ENCODE measurements at regions not wholly inside any gene's neighbourhood (a gene's known extent, or its start where the extent isn't known, plus 50 kb on each side); places are given as distances from the start of the nearest gene placed in this dataset.

- no peak overlapping the region for H3K27ac ChIP-seq (ENCODE audit: low read depth, low read length)
- Mint-ChIP-seq H3K36me3 (no peaks in the 10 kb centered on the region), H3K4me3 (no peak overlapping the region), H3K27ac (no peak overlapping the region), H3K4me1 (no peaks in the 10 kb centered on the region), H3K9me3 (peaks cover 0 to 5% (median 2%) of the 10 kb centered on the region in 5 donors), H3K27me3 (no peaks in the 10 kb centered on the region)
- no peaks in the 10 kb centered on the region for H3K36me3 ChIP-seq (ENCODE audit: insufficient read depth, low read length)
- CTCF ChIA-PET: no interaction called here
- no peaks in the 10 kb centered on the region for H3K4me1 ChIP-seq (ENCODE audit: insufficient read depth, low read length)
- H3K9me3 ChIP-seq (ENCODE audit: low read length): no peaks in the 10 kb centered on the region
- H3K4me3 ChIP-seq (ENCODE audit: low read length): no peak overlapping the region
- POLR2A ChIA-PET: no interaction called here
- DNase-seq: no peak
- H3K27me3 ChIP-seq (ENCODE audit: insufficient read depth, low read length, poor library complexity, severe bottlenecking): no peaks in the 10 kb centered on the region
Measured at GRCh38 chr4:14221176-14221575, 593.7 kb upstream of the BOD1L1 start.

GRCh38 chr4:14222377-14223029 lies 595.0 kb upstream of the BOD1L1 start:
- Mint-ChIP-seq H3K4me3 (no peak overlapping the region), H3K4me1 (no peaks in the 10 kb centered on the region), H3K27me3 (no peaks in the 10 kb centered on the region), H3K36me3 (no peaks in the 10 kb centered on the region), H3K27ac (no peak overlapping the region), H3K9me3 (peaks cover 0 to 4% (median 2%) of the 10 kb centered on the region in 5 donors)
- no peaks in the 10 kb centered on the region for H3K36me3 ChIP-seq (ENCODE audit: insufficient read depth, low read length)
- no peaks in the 10 kb centered on the region for H3K27me3 ChIP-seq (ENCODE audit: insufficient read depth, low read length, poor library complexity, severe bottlenecking)
- DNase-seq: no peak
- no peak overlapping the region for H3K4me3 ChIP-seq (ENCODE audit: low read length)
- no peak overlapping the region for H3K27ac ChIP-seq (ENCODE audit: low read depth, low read length)
- no peaks in the 10 kb centered on the region for H3K9me3 ChIP-seq (ENCODE audit: low read length)
- POLR2A ChIA-PET: no interaction called here
- H3K4me1 ChIP-seq (ENCODE audit: insufficient read depth, low read length): no peaks in the 10 kb centered on the region
- CTCF ChIA-PET: no interaction called here

- POLR2A ChIA-PET: no interaction called here
- no peak for DNase-seq
- no peaks in the 10 kb centered on the region for H3K27me3 ChIP-seq (ENCODE audit: insufficient read depth, low read length, poor library complexity, severe bottlenecking)
Measured at GRCh38 chr4:14223461-14223860, 595.9 kb upstream of the BOD1L1 start.

GRCh38 chr4:14225688-14226207 lies 598.2 kb upstream of the BOD1L1 start:
- no peak overlapping the region for H3K4me3 ChIP-seq (ENCODE audit: low read length)
- no peak for DNase-seq
- H3K4me1 Mint-ChIP-seq: no peaks in the 10 kb centered on the region
- no peaks in the 10 kb centered on the region for H3K36me3 ChIP-seq (ENCODE audit: insufficient read depth, low read length)
- H3K27me3 ChIP-seq (ENCODE audit: insufficient read depth, low read length, poor library complexity, severe bottlenecking): no peaks in the 10 kb centered on the region
- no peaks in the 10 kb centered on the region for H3K9me3 ChIP-seq (ENCODE audit: low read length)
- POLR2A ChIA-PET: no interaction called here
- CTCF ChIA-PET: no interaction called here
- no peak overlapping the region for H3K27ac ChIP-seq (ENCODE audit: low read depth, low read length)
- peaks cover 0 to 5% (median 0%) of the 10 kb centered on the region in 5 donors for H3K9me3 Mint-ChIP-seq
- H3K4me1 ChIP-seq (ENCODE audit: insufficient read depth, low read length): no peaks in the 10 kb centered on the region
- no peak overlapping the region for H3K27ac Mint-ChIP-seq
- no peak overlapping the region for H3K4me3 Mint-ChIP-seq
- no peaks in the 10 kb centered on the region for H3K27me3 Mint-ChIP-seq
- H3K36me3 Mint-ChIP-seq: no peaks in the 10 kb centered on the region

More at GRCh38 chr4:14223461-14223860, 595.9 kb upstream of the BOD1L1 start:
- Histone ChIP-seq H3K36me3 (ENCODE audit: insufficient read depth, low read length) (no peaks in the 10 kb centered on the region), H3K27ac (ENCODE audit: low read depth, low read length) (no peak overlapping the region), H3K4me1 (ENCODE audit: insufficient read depth, low read length) (no peaks in the 10 kb centered on the region), H3K9me3 (ENCODE audit: low read length) (no peaks in the 10 kb centered on the region), H3K4me3 (ENCODE audit: low read length) (no peak overlapping the region)
- Mint-ChIP-seq H3K9me3 (peaks cover 0 to 5% (median 0%) of the 10 kb centered on the region in 5 donors), H3K4me1 (no peaks in the 10 kb centered on the region), H3K36me3 (no peaks in the 10 kb centered on the region), H3K4me3 (no peak overlapping the region), H3K27ac (no peak overlapping the region), H3K27me3 (no peaks in the 10 kb centered on the region)
- CTCF ChIA-PET: no interaction called here

GRCh38 chr4:14233126-14233525 lies 605.6 kb upstream of the BOD1L1 start:
- no peaks in the 10 kb centered on the region for H3K4me1 Mint-ChIP-seq
- H3K4me3 Mint-ChIP-seq: no peak overlapping the region
- ChIA-PET POLR2A (no interaction called here), CTCF (no interaction called here)
- peaks cover 0 to 12% (median 2%) of the 10 kb centered on the region in 5 donors for H3K9me3 Mint-ChIP-seq
- no peak for DNase-seq
- no peaks in the 10 kb centered on the region for H3K36me3 ChIP-seq (ENCODE audit: insufficient read depth, low read length)
- H3K4me3 ChIP-seq (ENCODE audit: low read length): no peak overlapping the region
- no peak overlapping the region for H3K27ac ChIP-seq (ENCODE audit: low read depth, low read length)
- no peaks in the 10 kb centered on the region for H3K27me3 ChIP-seq (ENCODE audit: insufficient read depth, low read length, poor library complexity, severe bottlenecking)
- H3K9me3 ChIP-seq (ENCODE audit: low read length): no peaks in the 10 kb centered on the region
- no peaks in the 10 kb centered on the region for H3K27me3 Mint-ChIP-seq
- H3K36me3 Mint-ChIP-seq: no peaks in the 10 kb centered on the region
- H3K27ac Mint-ChIP-seq: no peak overlapping the region
- H3K4me1 ChIP-seq (ENCODE audit: insufficient read depth, low read length): no peaks in the 10 kb centered on the region

- ChIA-PET CTCF (no interaction called here), POLR2A (no interaction called here)
- Histone ChIP-seq H3K27ac (ENCODE audit: low read depth, low read length) (no peak overlapping the region), H3K4me3 (ENCODE audit: low read length) (no peak overlapping the region), H3K4me1 (ENCODE audit: insufficient read depth, low read length) (no peaks in the 10 kb centered on the region), H3K9me3 (ENCODE audit: low read length) (no peaks in the 10 kb centered on the region), H3K36me3 (ENCODE audit: insufficient read depth, low read length) (no peaks in the 10 kb centered on the region), H3K27me3 (ENCODE audit: insufficient read depth, low read length, poor library complexity, severe bottlenecking) (no peaks in the 10 kb centered on the region)
- no peak overlapping the region for H3K27ac Mint-ChIP-seq
- H3K4me1 Mint-ChIP-seq: no peaks in the 10 kb centered on the region
- H3K27me3 Mint-ChIP-seq: no peaks in the 10 kb centered on the region
- no peak overlapping the region for H3K4me3 Mint-ChIP-seq
- H3K9me3 Mint-ChIP-seq: peaks cover 0 to 13% (median 2%) of the 10 kb centered on the region in 5 donors
- no peaks in the 10 kb centered on the region for H3K36me3 Mint-ChIP-seq
- DNase-seq: no peak
Measured at GRCh38 chr4:14234307-14234706, 606.8 kb upstream of the BOD1L1 start.

- H3K9me3 ChIP-seq (ENCODE audit: low read length): no peaks in the 10 kb centered on the region
- peaks cover 0 to 16% (median 2%) of the 10 kb centered on the region in 5 donors for H3K9me3 Mint-ChIP-seq
- CTCF ChIA-PET: no interaction called here
- no peaks in the 10 kb centered on the region for H3K27me3 ChIP-seq (ENCODE audit: insufficient read depth, low read length, poor library complexity, severe bottlenecking)
- H3K36me3 ChIP-seq (ENCODE audit: insufficient read depth, low read length): no peaks in the 10 kb centered on the region
- no peaks in the 10 kb centered on the region for H3K36me3 Mint-ChIP-seq
- no peak overlapping the region for H3K4me3 ChIP-seq (ENCODE audit: low read length)
- H3K4me1 Mint-ChIP-seq: no peaks in the 10 kb centered on the region
- no peaks in the 10 kb centered on the region for H3K27me3 Mint-ChIP-seq
- no peak for DNase-seq
- POLR2A ChIA-PET: no interaction called here
- H3K4me3 Mint-ChIP-seq: no peak overlapping the region
- no peak overlapping the region for H3K27ac Mint-ChIP-seq
- H3K27ac ChIP-seq (ENCODE audit: low read depth, low read length): no peak overlapping the region
- H3K4me1 ChIP-seq (ENCODE audit: insufficient read depth, low read length): no peaks in the 10 kb centered on the region
Measured at GRCh38 chr4:14236359-14236758, 608.8 kb upstream of the BOD1L1 start.

GRCh38 chr4:14237911-14238310 lies 610.4 kb upstream of the BOD1L1 start:
- H3K4me3 ChIP-seq (ENCODE audit: low read length): no peak overlapping the region
- Mint-ChIP-seq H3K4me1 (no peaks in the 10 kb centered on the region), H3K27ac (no peak overlapping the region), H3K9me3 (peaks cover 0 to 18% (median 0%) of the 10 kb centered on the region in 5 donors), H3K36me3 (no peaks in the 10 kb centered on the region), H3K4me3 (no peak overlapping the region), H3K27me3 (no peaks in the 10 kb centered on the region)
- no peaks in the 10 kb centered on the region for H3K36me3 ChIP-seq (ENCODE audit: insufficient read depth, low read length)
- H3K4me1 ChIP-seq (ENCODE audit: insufficient read depth, low read length): no peaks in the 10 kb centered on the region
- H3K27ac ChIP-seq (ENCODE audit: low read depth, low read length): no peak overlapping the region
- DNase-seq: no peak
- no peaks in the 10 kb centered on the region for H3K27me3 ChIP-seq (ENCODE audit: insufficient read depth, low read length, poor library complexity, severe bottlenecking)
- ChIA-PET CTCF (no interaction called here), POLR2A (no interaction called here)
- H3K9me3 ChIP-seq (ENCODE audit: low read length): no peaks in the 10 kb centered on the region

All from CD8-positive, alpha-beta memory T cell (primary cell).